Head of caudate nucleus (tissue), 42 donors: ENCODE measurements at regions not wholly inside any gene's neighbourhood (a gene's known extent, or its start where the extent isn't known, plus 50 kb on each side); places are given as distances from the start of the nearest gene placed in this dataset.
A peak's percentile ranks its signal among the peaks of the same experiment; 100 is the strongest.

Source experiments
- DNase-seq, 42 donors: peaks; one replicate each; pipeline versions ENCODE4 v3.0.0 to v3.0.0-alpha.2; 2020 to 2021; ENCODE audit warnings: mixed read lengths in 7 of 42
- intact Hi-C: fragments of 100-400 bp; cut with DNase I; formaldehyde crosslinking; loops from one replicate; pipeline ENCODE4 v1.15.0; 2022

- intact Hi-C loops = no loop called here
- no peak for DNase-seq
Measured at GRCh38 chr4:73929278-73929677, 52.5 kb downstream of the PF4 start.

- DNase-seq = no peak
- intact Hi-C loops = no loop called here
Measured at GRCh38 chr4:73923631-73923937, 54.4 kb downstream of the CXCL1 start.

GRCh38 chr4:73922766-73923630, 53.8 kb downstream of the CXCL1 start:
- DNase-seq = peak in 5 of 42 donors; percentile 5 to 39 (median 19)

DNA sequence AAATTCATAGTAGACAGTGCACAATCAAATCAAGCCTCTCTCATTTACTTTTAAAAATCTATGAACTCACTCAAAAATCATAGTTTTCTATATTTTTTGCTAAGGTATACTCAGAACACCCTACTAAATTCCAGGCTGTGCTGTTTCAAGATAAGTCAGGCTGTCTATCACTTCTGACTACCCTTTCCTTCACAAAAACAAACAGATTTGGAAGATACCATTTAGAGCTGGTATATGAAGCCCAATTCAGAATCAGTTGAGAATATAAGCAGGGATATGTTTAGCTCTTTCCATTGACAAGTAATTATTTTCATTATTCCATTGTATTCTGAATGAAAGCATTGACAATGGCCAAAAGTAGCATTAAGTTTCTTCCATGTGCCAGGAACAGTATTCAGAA, 53.1 kb downstream of the CXCL1 start:
- intact Hi-C loops = no loop called here

More at GRCh38 chr4:73922766-73923630, 53.8 kb downstream of the CXCL1 start:
- intact Hi-C loops = no loop called here

More for the DNA sequence above, 53.1 kb downstream of the CXCL1 start:
- DNase-seq = no peak
